Adrenal gland (tissue), 5 donors: ENCODE measurements at regions not wholly inside any gene's neighbourhood (a gene's known extent, or its start where the extent isn't known, plus 50 kb on each side); places are given as distances from the start of the nearest gene placed in this dataset.

Experiments used
- POLR2A ChIP-seq, 2 donors: fragments of 450-650 bp; IDR thresholded peaks; one replicate each; pipeline ENCODE4 v1.6.1; 2017; ENCODE audit warnings: antibody characterized with exemption in 2 of 2, mild to moderate bottlenecking in 2 of 2, moderate library complexity in 1 of 2
- TF ChIP-seq, protein P1 (sequence below), 6 experiments: fragments of 450-650 bp in 4 of 6; fragments of 200-600 bp in 2 of 6; sonication (generic) in 1 of 6; IDR thresholded peaks; 1 replicate in 5 of 6; 2 replicates in 1 of 6; pipeline versions ENCODE4 v1.5.1 to v1.8.0; 2016 to 2021; ENCODE audit warnings: antibody characterized with exemption in 6 of 6, mild to moderate bottlenecking in 2 of 6, moderate library complexity in 1 of 6
- donor health status: DM: no; HTN: no; CAD: no.

DNA sequence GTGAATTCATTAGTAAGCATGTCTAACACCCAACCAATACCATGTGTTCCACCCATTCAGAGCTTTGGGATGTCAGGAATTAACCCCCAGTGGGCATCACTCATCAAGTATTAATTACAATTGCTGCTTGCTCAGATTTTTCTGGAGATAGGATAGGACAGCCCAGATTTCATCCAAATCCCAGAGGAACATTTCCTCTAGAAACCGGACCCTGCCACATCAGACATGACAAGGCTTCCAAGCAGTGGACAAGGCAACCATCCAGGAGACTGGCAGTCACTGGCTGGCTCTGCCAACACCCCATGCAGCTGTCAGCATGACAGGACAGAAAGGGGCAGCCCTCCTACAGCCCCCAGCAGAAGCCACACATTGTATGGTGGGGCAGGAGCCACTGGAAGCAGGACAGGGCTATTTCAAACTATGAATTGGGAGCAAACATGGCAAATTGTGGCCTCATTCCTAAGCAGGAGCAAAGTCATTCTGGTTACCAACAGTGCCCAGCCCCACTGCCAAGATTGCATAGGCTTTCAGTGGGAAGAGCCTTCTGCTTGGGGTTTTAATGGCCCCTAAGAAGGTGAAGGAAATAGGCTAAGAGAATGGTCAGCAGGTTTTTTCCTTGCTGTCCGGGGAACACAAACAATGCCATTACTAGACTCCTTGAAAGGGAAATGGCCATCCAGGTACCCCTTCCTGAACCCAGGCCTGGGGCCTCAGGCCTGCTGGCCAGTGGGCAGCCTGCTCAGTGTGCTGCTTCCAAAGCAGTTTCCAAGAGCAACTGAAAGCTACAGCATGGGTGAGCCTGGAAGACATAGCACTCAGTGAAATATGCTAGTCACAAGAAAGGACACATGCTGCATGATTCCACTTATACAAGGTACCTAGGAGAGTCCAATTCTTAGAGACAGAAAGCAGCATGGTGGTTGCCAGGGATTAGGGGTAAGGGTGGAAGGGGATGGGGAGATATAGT is 294.7 kb upstream of the SLC30A5 start:
- TF ChIP-seq, protein P1, sequence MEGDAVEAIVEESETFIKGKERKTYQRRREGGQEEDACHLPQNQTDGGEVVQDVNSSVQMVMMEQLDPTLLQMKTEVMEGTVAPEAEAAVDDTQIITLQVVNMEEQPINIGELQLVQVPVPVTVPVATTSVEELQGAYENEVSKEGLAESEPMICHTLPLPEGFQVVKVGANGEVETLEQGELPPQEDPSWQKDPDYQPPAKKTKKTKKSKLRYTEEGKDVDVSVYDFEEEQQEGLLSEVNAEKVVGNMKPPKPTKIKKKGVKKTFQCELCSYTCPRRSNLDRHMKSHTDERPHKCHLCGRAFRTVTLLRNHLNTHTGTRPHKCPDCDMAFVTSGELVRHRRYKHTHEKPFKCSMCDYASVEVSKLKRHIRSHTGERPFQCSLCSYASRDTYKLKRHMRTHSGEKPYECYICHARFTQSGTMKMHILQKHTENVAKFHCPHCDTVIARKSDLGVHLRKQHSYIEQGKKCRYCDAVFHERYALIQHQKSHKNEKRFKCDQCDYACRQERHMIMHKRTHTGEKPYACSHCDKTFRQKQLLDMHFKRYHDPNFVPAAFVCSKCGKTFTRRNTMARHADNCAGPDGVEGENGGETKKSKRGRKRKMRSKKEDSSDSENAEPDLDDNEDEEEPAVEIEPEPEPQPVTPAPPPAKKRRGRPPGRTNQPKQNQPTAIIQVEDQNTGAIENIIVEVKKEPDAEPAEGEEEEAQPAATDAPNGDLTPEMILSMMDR (IDR thresholded peaks at IDR 0.05) = no peak
- TF ChIP-seq POLR2A (IDR thresholded peaks at IDR 0.05) = no peak
